Fibroblast of lung (primary cell): ENCODE measurements at regions not wholly inside any gene's neighbourhood (a gene's known extent, or its start where the extent isn't known, plus 50 kb on each side); places are given as distances from the start of the nearest gene placed in this dataset.

ENCODE experiments used
- CTCF ChIP-seq, 2 donors: IDR thresholded peaks in 1 of 2; conservative IDR thresholded peaks in 1 of 2; 1 replicate in 1 of 2; 2 replicates in 1 of 2; pipeline ENCODE4 v1.5.1; 2011 to 2012; ENCODE audit warnings: low read length in 2 of 2, control low read depth in 1 of 2, inconsistent platforms in 1 of 2, low read depth in 1 of 2, mild to moderate bottlenecking in 1 of 2
- EZH2 ChIP-seq: IDR thresholded peaks from 2 replicates; pipeline ENCODE4 v1.5.1; 2012; ENCODE audit warnings: low read length, control low read depth, mild to moderate bottlenecking; ENCODE audit errors: missing control alignments

GRCh38 chr21:38878379-38879179 is 72.8 kb downstream of the ETS2 start:
- no peak for TF ChIP-seq CTCF (conservative IDR thresholded peaks at IDR 0.05 in 1 of 2, IDR thresholded peaks at IDR 0.05 in 1 of 2; ENCODE audit: low read depth in 1 of 2, low read length in 2 of 2)
- TF ChIP-seq EZH2: no peak
